ENCODE measurements at regions not wholly inside any gene's neighbourhood (a gene's known extent, or its start where the extent isn't known, plus 50 kb on each side); places are given as distances from the start of the nearest gene placed in this dataset.

GRCh38 chr3:23664459-23664858 lies 141.3 kb upstream of the UBE2E1 start:
- no peak for DNase-seq (ENCODE audit: low spot score)

- DNase-seq (ENCODE audit: low spot score) = no peak
These were observed 140.0 kb upstream of the UBE2E1 start for GRCh38 chr3:23665741-23666140.

GRCh38 chr3:23666818-23667217 lies 138.9 kb upstream of the UBE2E1 start:
- no peak for DNase-seq (ENCODE audit: low spot score)

DNA sequence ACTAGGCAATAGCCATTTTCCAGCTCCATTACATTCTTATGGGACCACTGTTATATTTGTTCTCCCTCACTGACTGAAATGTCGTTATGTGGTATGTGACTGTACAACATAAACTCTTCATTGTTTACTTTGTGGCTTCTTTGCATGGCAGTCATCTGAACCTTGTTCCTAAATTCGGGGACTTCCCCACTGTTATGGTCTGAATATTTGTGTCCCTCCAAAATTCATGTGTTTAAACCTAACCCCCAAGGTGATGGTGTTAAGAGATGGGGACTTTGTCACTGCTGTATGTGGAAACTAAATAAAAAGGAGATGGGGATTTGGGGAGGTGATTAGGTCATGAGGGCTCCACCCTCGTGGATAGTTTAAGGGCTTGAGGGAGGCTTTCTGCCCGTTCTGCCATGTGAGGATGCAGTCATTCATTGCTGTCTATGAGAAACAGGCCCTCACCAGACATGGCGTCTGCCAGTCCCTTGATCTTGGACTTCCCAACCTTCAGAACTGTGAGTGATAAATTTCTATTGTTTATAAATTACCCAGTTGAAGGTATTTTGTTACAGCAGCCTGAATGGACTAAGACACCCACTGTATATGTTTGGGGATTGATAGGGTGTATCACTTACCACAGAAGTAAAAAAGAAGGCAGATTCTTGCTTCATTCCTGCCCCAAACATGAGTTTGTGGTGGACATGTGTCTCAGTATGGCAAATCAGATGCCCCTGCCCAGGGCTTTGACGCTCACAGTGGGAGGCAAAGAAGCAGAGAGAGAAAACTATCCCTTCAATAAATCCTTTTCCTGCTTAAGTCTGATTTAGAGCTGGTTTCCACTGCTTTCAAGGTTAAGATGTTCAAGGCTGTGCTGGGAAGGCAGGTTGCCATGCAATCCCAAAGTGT lies 138.0 kb upstream of the UBE2E1 start:
- DNase-seq (ENCODE audit: low spot score) = no peak

DNA sequence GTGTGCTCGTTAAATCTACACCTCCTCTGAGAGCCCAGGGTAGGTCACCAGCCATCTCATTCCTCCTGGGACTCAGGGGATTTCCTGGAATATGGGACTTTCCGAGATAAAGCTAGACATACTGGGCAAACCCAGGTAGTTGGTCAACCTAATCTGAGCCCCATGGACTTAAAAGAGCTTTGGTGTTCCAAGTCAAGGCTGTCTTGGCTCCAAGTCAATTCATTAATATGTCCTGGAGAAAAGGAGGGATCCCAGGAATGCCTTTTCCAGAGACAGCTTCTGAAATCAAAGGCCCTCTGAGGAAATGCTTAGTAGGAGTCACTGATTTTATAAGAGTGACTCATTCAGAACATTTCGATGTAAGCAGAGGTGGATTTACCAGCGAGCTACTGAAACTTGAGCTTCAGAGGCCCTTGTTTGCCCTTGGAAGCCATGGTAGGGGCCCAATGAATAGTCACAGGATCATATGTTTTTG lies 137.3 kb upstream of the UBE2E1 start:
- peak; percentile 69 for DNase-seq (ENCODE audit: low spot score)

- no peak for DNase-seq (ENCODE audit: low spot score)
These were observed 136.1 kb upstream of the UBE2E1 start for GRCh38 chr3:23669541-23670255.

GRCh38 chr3:23671851-23672589 lies 133.7 kb upstream of the UBE2E1 start:
- no peak for DNase-seq (ENCODE audit: low spot score)

DNA sequence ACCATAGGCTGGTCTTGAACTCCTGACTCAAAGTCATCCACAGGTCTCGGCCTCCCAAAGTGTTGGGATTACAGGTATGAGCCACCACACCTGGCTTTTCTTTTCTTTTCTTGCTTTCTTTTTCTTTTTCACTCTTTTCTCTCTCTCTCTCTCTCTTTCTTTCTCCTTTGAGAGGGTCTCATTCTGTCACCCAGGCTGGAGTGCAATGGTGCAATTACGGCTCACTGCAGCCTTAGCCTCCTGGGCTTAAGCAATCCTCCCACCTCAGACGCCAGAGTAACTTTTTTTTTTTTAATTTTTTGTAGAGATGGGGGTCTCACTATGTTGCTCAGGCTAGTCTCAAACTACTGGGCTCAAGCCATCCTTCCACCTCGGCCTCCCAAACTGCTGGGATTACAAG lies 133.1 kb upstream of the UBE2E1 start:
- no peak for DNase-seq (ENCODE audit: low spot score)

GRCh38 chr3:23675010-23675409 lies 130.7 kb upstream of the UBE2E1 start:
- no peak for DNase-seq (ENCODE audit: low spot score)

DNA sequence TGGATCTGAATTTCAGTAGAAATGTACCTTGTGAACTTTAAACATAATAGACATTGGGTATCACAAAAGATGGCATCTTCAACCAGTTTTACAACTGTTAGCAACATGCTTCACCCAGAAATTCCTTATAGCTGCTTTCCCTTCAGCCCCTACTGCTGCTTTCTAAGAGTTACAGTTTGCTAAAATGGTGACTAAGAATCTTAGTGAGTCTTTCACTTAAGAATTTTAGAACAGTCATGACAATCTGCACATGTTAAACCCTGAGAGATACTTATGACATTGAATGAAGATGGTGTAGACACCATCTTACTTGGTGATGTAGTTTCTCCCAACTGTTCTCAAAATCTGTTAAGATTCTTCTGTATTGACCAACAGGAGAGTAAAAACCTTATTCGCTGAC lies 129.7 kb upstream of the UBE2E1 start:
- DNase-seq (ENCODE audit: low spot score) = peak; percentile 25

- no peak for DNase-seq (ENCODE audit: low spot score)
These were observed 123.1 kb upstream of the UBE2E1 start for GRCh38 chr3:23682646-23683045.

DNA sequence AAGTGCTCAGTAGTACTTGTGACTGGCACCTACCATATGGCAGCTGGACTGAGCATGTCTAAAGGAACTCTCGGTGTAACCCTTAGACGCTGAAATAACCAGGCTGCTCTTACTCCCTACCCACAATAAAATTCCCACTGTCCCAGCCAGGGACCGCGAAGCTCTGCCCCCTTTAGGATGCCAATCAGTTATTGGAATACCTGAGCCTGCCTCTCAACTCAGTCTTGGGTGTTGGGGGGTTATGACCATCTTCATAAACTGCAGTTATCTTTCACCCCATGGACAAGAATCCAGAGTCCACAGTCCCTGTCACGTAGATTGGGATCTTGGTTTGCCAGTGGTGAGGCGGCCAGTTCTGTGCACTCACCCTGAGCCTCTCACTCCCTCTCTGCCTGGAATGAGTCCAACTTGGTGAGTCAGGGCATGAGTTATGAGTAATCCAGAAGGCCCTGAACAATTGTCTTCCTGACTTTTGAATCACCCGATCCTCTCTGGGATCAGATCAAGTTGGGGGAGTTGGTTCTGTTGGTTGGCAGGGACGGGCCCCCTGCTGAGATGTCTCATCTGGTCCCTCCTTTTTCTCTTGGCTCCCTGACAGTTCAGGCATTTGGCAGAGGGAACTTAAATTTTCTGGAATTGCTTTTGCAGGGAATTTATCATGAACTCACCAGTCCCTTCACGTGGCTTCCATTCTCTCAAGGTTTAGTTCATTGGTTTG lies 120.1 kb upstream of the UBE2E1 start:
- peak; percentile 97 for DNase-seq (ENCODE audit: low spot score)

- DNase-seq (ENCODE audit: low spot score) = no peak
These were observed 119.2 kb upstream of the UBE2E1 start for GRCh38 chr3:23686519-23686918.

DNA sequence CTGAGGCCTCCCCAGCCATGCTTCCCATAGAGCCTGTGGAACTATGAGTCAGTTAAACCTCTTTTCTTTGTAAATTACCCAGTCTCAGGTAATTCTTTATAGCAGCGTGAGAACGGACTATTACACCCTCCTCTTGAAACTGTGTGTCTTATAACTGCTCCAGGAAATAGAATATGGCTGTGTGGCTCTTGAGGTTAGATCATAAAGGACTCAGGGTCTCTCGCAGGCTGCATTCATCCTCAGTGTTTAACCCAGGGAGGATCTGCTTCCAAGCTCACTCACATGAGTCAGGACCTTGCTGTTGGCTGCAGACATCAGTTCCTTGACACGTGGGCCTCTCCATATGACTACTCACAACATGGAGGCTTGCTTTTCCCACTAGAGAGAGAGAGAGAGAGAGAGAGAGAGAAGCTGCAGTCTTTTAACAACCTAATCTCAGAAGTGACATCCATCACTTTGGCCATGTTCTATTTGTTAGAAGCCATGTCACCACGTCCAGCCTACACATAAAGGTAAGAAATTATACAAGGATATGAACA lies 114.3 kb upstream of the UBE2E1 start:
- no peak for DNase-seq (ENCODE audit: low spot score)

GRCh38 chr3:23696842-23697241 lies 108.9 kb upstream of the UBE2E1 start:
- no peak for DNase-seq (ENCODE audit: low spot score)

GRCh38 chr3:23697416-23697815 lies 108.3 kb upstream of the UBE2E1 start:
- no peak for DNase-seq (ENCODE audit: low spot score)

DNA sequence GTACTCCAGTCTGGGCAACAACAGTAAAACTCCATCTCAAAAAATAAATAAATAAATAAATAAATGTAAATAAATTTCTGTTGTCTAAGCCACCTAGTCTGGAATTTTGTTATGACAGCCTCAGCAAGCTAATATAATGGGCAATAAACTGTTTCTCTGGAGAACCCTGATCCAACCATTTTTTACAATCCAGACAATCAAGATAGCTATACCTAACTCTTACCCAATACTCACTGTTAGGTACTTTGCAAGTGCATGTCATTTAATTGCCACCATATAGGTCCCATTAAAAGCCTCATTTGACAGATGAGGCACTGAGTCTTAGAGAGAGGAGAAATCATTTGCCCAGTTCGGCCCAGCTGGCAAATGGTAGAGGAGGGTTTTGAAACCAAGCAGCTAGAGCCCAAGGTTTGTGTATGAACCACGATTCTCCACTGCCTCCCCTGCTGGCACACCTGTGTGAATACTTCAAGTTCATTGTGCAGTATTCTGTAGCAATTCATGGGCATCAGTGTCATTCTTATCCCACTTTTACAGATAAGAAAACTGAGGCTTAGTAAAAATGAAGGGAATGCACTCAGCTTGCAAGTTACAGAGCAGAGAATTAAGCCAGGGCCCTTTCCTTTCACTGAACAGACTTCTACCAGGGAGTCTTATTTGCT lies 107.0 kb upstream of the UBE2E1 start:
- no peak for DNase-seq (ENCODE audit: low spot score)

DNA sequence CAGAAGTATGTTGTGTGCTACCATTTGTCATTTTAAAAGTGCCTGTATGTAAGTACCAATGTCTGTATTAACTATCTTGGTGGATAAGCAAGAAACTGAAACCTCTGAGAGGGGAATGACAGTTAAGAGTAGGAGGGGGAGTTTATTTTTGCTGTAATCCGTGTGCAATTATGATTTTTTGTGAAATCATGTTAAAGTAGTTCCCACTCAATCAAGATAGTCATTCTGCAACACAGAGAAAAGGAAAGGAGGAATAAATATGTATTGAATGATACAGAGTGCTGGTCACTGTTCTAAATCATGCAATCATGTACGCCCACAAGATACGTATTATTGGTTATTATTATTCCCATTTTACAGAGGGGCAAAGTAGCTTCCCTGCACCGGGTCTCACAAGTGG lies 105.1 kb upstream of the UBE2E1 start:
- no peak for DNase-seq (ENCODE audit: low spot score)

DNA sequence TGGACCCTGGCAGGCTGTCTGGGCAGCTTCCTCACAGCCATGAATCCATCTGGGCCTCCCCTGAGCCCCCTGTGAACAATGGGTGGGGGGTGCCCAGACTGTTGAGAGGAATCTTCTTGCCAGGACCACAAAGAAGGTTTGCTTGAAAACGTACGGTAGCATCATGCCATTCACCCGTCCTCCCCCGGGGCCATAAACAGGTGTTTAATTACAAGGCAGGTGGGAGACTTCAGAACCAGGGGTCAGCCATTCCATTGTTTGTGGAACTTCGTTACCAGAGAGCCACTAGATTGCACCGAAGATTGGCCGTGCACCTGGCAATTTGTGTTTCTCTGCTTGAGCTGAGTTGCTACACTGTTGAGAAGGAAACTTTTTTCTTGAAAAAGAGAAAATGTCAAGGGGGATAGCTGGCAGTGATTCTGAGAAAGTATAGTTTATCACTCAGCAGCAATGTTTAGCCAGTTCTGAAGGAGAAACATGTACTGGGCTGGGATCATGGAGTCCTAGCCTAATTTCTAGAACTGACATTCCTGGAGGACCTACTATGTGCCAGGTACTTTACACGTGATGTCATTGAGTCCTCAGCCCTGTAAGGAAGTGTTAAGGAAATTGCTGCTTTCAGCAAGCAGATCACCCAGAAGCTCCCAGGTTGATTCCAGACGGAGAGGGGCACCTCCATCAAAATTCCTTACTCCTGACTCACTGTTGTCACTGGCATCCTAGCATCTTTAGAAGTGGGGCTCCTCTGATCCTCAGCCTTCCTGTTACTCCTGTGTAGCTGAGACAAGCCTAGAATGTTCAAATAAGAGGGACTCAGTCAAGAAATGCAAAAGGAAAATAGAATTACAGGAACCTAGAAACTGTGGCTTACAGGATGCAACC lies 103.8 kb upstream of the UBE2E1 start:
- DNase-seq (ENCODE audit: low spot score) = no peak

DNA sequence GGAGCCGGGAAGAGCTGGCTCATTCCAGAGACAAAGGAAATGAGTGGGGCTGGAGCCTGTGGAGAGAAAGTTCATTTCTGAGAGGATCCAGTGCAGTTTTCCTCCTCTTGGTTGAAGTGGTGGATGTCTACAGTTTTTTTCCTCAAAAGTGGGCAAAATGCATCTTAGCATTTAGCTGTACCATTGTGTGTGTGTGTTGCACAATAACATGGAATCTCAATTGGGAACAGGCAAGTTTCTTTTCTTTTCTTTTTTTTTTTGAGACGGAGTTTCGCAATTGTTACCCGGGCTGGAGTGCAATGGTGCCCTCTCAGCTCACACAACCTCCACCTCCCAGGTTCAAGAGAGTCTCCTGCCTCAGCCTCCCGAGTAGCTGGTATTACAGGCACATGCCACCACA lies 101.5 kb upstream of the UBE2E1 start:
- peak; percentile 29 for DNase-seq (ENCODE audit: low spot score)

Data from AG08395 (cell line).